K562 (cell line): ENCODE measurements at regions not wholly inside any gene's neighbourhood (a gene's known extent, or its start where the extent isn't known, plus 50 kb on each side); places are given as distances from the start of the nearest gene placed in this dataset.

Experiments used
- CHD4 ChIP-seq: fragments of 200-600 bp; sonication (generic); IDR thresholded peaks from 3 replicates; pipeline ENCODE4 v1.6.1; 2012; ENCODE audit warnings: low read depth, mild to moderate bottlenecking, mixed read lengths, low read length, inconsistent platforms; ENCODE audit not compliant: insufficient read depth, insufficient replicate concordance, poor library complexity, severe bottlenecking
- EP300 ChIP-seq: IDR thresholded peaks from 2 replicates; pipeline ENCODE4 v1.6.1; 2012; ENCODE audit warnings: low read length, improper control_type of control experiment
- FOXA1 ChIP-seq: fragments of 450-650 bp; IDR thresholded peaks from 2 replicates; pipeline ENCODE4 v1.6.1; 2016; ENCODE audit warnings: mild to moderate bottlenecking, borderline replicate concordance
- KLF6 ChIP-seq: fragments of 250-450 bp; sonication (Bioruptor Pico); IDR thresholded peaks from 2 replicates; pipeline ENCODE4 v1.4.0; 2020; ENCODE audit warnings: mild to moderate bottlenecking, moderate library complexity, borderline replicate concordance
- MLX ChIP-seq, 2 experiments: fragments of 450-650 bp in 1 of 2; sonication (generic) in 1 of 2; formaldehyde crosslinking; conservative IDR thresholded peaks; 2 replicates each; pipeline versions ENCODE4 v1.4.0 to v1.8.1; 2020 to 2022; ENCODE audit warnings: mild to moderate bottlenecking in 1 of 2, missing genetic modification reagents in 1 of 2
- RAD21 ChIP-seq, 2 experiments: fragments of 250-450 bp in 1 of 2; fragments of 450-650 bp in 1 of 2; sonication (Bioruptor Pico) in 1 of 2; formaldehyde crosslinking in 1 of 2; IDR thresholded peaks in 1 of 2; conservative IDR thresholded peaks in 1 of 2; 2 replicates each; pipeline versions ENCODE4 v1.4.0 to v1.8.0; 2020 to 2022; ENCODE audit warnings: mild to moderate bottlenecking in 2 of 2, moderate library complexity in 1 of 2
- SETDB1 ChIP-seq: IDR thresholded peaks from one replicate; pipeline ENCODE4 v1.6.1; 2012; ENCODE audit warnings: low read length, control low read depth, inconsistent platforms
- TFAM ChIP-seq: fragments of 250-450 bp; sonication (Bioruptor Pico); conservative IDR thresholded peaks from 2 replicates; pipeline ENCODE4 v1.5.0; 2021; ENCODE audit warnings: mild to moderate bottlenecking, moderate library complexity
- XRCC4 ChIP-seq: IDR thresholded peaks from one replicate; pipeline ENCODE4 v1.6.1; 2011; ENCODE audit not compliant: insufficient read depth, insufficient read length; ENCODE audit errors: extremely low read depth
- ZBTB26 ChIP-seq: fragments of 450-650 bp; formaldehyde crosslinking; IDR thresholded peaks from 2 replicates; pipeline ENCODE4 v1.4.0; 2022; ENCODE audit warnings: missing genetic modification characterization
- ZC3H11A ChIP-seq: IDR thresholded peaks from 2 replicates; pipeline ENCODE4 v1.6.1; 2012; ENCODE audit warnings: low read depth, low read length, improper control_type of control experiment

DNA sequence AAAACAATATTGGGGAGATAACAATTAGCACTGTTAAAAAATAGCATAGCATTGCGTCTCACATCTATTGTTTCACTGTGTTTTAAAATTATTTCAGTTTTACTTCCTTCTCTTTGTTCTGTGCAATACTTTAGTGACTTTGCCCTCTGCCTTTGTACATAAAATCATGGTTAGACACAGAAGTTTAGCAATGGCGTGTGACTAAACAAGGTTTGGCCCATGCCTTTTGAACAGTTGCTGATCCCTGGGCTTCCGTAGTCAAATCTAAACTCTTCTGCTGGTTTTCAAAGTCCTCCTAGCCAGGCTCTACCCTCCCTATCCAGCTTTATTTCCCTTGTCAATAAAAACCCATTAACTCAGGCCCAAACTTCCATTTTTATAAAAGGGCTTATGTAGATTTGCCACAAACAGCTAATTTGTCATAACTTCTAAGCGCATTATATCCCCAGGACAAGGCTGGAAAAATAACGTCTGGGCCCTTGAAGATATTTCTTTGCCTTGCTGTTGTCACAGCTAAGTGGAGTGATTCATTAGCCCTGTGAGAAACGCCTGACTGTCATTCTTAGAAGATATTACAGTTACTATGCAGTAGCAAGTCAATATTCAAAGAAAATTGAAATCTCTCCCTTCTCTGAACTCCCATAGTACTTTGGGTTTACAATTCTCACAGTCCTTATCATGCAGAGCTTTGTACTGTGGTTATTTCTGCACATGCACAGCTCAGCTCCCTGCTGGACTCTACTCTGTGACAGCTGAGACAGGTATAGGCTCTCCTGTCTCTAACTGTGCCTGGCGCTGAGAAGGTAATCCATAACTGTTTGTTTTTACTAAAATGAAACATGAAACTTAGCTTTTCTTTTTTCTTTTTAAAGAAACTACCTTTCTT, 123.4 kb upstream of the SLC24A5 start:
- no peak for TF ChIP-seq CHD4
- no peak for TF ChIP-seq EP300
- no peak for TF ChIP-seq KLF6 (CRISPR knock-in tag)
- TF ChIP-seq XRCC4, result no peak
- TF ChIP-seq FOXA1, result no peak
- no peak for TF ChIP-seq SETDB1
- no peak for TF ChIP-seq MLX (CRISPR knock-in tag; conservative IDR thresholded peaks at IDR 0.05)
- no peak for TF ChIP-seq RAD21 (CRISPR knock-in tag; conservative IDR thresholded peaks at IDR 0.05 in 1 of 2, IDR thresholded peaks at IDR 0.05 in 1 of 2)
- TF ChIP-seq ZC3H11A, result no peak
- TF ChIP-seq ZBTB26 (CRISPR knock-in tag), result no peak
- TF ChIP-seq TFAM, result no peak
